ENCODE measurements at regions not wholly inside any gene's neighbourhood (a gene's known extent, or its start where the extent isn't known, plus 50 kb on each side); places are given as distances from the start of the nearest gene placed in this dataset.

- TF ChIP-seq, protein P1, sequence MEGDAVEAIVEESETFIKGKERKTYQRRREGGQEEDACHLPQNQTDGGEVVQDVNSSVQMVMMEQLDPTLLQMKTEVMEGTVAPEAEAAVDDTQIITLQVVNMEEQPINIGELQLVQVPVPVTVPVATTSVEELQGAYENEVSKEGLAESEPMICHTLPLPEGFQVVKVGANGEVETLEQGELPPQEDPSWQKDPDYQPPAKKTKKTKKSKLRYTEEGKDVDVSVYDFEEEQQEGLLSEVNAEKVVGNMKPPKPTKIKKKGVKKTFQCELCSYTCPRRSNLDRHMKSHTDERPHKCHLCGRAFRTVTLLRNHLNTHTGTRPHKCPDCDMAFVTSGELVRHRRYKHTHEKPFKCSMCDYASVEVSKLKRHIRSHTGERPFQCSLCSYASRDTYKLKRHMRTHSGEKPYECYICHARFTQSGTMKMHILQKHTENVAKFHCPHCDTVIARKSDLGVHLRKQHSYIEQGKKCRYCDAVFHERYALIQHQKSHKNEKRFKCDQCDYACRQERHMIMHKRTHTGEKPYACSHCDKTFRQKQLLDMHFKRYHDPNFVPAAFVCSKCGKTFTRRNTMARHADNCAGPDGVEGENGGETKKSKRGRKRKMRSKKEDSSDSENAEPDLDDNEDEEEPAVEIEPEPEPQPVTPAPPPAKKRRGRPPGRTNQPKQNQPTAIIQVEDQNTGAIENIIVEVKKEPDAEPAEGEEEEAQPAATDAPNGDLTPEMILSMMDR (IDR thresholded peaks at IDR 0.05), result no peak
- TF ChIP-seq POLR2A (IDR thresholded peaks at IDR 0.05), result no peak
These were observed 71.7 kb upstream of the CEP85L start for GRCh38 chr6:118722829-118723813.
